ENCODE measurements at regions not wholly inside any gene's neighbourhood (a gene's known extent, or its start where the extent isn't known, plus 50 kb on each side); places are given as distances from the start of the nearest gene placed in this dataset.

DNA sequence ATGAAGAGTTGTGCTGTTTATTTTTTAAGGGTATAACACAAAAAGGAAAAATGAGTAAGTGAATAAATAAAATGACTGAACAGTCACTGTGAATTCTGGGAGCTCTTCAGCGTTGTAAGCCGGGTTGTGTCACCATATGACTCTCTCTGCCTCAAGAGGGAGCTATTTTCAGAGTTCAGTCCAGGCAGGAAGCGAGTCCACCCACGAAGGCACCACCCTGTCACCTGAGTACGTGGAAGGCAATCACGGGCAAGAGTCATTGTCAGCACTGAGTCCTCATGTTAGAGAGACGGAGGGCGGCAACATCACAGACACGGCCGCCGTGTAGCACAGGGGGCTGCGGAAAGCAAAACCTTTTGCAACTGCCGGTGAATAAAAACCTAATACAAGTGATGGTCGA lies 227.6 kb downstream of the UTP18 start:
- Histone ChIP-seq H2AK5ac (ENCODE audit: low read length, severe bottlenecking) (no peak overlapping the region), H3K4ac (ENCODE audit: low read depth in 1 of 2, low read length in 2 of 2) (no peak overlapping the region), H2BK5ac (ENCODE audit: low read depth, low read length, poor library complexity, severe bottlenecking) (no peak overlapping the region), H2BK15ac (ENCODE audit: low read depth, poor library complexity, severe bottlenecking) (no peak overlapping the region), H3K27me3 (ENCODE audit: control insufficient read depth in 1 of 2, insufficient read depth in 1 of 2, low read length in 2 of 2) (no peaks in the 10 kb centered on the region), H3K36me3 (ENCODE audit: control insufficient read depth in 1 of 2, insufficient read depth in 2 of 2, low read depth in 1 of 2, low read length in 2 of 2) (no peaks in the 10 kb centered on the region), H3K27ac (ENCODE audit: low read length, poor library complexity, severe bottlenecking) (no peak overlapping the region), H4K91ac (ENCODE audit: low read length) (no peak overlapping the region), H3K23ac (ENCODE audit: low read length in 2 of 2) (no peak overlapping the region), H3K9ac (ENCODE audit: low read length) (no peak overlapping the region), H3K18ac (ENCODE audit: low read depth in 1 of 2, low read length in 2 of 2) (no peak overlapping the region), H3K4me1 (ENCODE audit: control insufficient read depth, insufficient read depth, low read depth, low read length) (no peaks in the 10 kb centered on the region), H2BK12ac (ENCODE audit: low read length in 2 of 2) (no peak overlapping the region), H2BK120ac (ENCODE audit: low read depth, low read length) (no peak overlapping the region), H3K14ac (ENCODE audit: low read length in 2 of 2) (no peak overlapping the region), H3K9me3 (ENCODE audit: control insufficient read depth, low read length) (no peaks in the 10 kb centered on the region), H4K8ac (ENCODE audit: low read length) (no peak overlapping the region), H3K4me3 (ENCODE audit: insufficient read depth in 1 of 2, low read depth in 1 of 2, low read length in 2 of 2) (no peak overlapping the region), H3K79me1 (replicated peaks; ENCODE audit: low read length, poor library complexity, severe bottlenecking) (no peaks in the 10 kb centered on the region), H2AFZ (ENCODE audit: low read depth, low read length) (no peak overlapping the region), H3K4me2 (ENCODE audit: low read length, poor library complexity, severe bottlenecking) (no peak overlapping the region)
- no peak for DNase-seq
- 44% methylated on average over 13 of the region's 14 CpGs for WGBS

DNA sequence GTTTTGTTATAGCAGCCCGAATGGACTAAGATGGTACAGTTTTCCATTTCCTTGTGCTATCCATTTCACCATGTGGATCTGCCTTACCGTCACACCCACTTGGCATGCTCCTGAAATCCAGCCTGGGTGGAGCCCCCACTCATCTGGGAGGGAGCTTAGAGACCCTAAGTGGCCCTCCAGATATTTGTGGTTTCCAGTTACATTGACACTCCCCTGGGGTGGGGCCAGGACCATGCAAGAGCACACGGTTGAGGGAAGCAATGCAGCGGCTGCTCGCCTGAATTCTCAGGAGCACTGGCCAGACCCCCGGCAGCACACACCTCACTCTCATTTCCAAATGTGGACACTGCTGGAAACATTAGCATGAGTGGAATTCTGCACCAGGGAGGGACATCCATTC lies 231.1 kb downstream of the UTP18 start:
- Histone ChIP-seq H3K36me3 (ENCODE audit: control insufficient read depth in 1 of 2, insufficient read depth in 2 of 2, low read depth in 1 of 2, low read length in 2 of 2) (no peaks in the 10 kb centered on the region), H3K4me2 (ENCODE audit: low read length, poor library complexity, severe bottlenecking) (no peak overlapping the region), H3K14ac (ENCODE audit: low read length in 2 of 2) (no peak overlapping the region), H3K27me3 (ENCODE audit: control insufficient read depth in 1 of 2, insufficient read depth in 1 of 2, low read length in 2 of 2) (no peaks in the 10 kb centered on the region), H3K27ac (ENCODE audit: low read length, poor library complexity, severe bottlenecking) (no peak overlapping the region), H3K9ac (ENCODE audit: low read length) (no peak overlapping the region), H3K18ac (ENCODE audit: low read depth in 1 of 2, low read length in 2 of 2) (no peak overlapping the region), H3K23ac (ENCODE audit: low read length in 2 of 2) (no peak overlapping the region), H3K9me3 (ENCODE audit: control insufficient read depth, low read length) (no peaks in the 10 kb centered on the region), H3K4ac (ENCODE audit: low read depth in 1 of 2, low read length in 2 of 2) (no peak overlapping the region), H2BK5ac (ENCODE audit: low read depth, low read length, poor library complexity, severe bottlenecking) (no peak overlapping the region), H4K91ac (ENCODE audit: low read length) (no peak overlapping the region), H4K8ac (ENCODE audit: low read length) (no peak overlapping the region), H3K4me1 (ENCODE audit: control insufficient read depth, insufficient read depth, low read depth, low read length) (no peaks in the 10 kb centered on the region), H3K79me1 (replicated peaks; ENCODE audit: low read length, poor library complexity, severe bottlenecking) (no peaks in the 10 kb centered on the region), H2AK5ac (ENCODE audit: low read length, severe bottlenecking) (no peak overlapping the region), H2BK12ac (ENCODE audit: low read length in 2 of 2) (no peak overlapping the region), H2BK15ac (ENCODE audit: low read depth, poor library complexity, severe bottlenecking) (no peak overlapping the region), H2AFZ (ENCODE audit: low read depth, low read length) (no peak overlapping the region), H3K4me3 (ENCODE audit: insufficient read depth in 1 of 2, low read depth in 1 of 2, low read length in 2 of 2) (no peak overlapping the region), H2BK120ac (ENCODE audit: low read depth, low read length) (no peak overlapping the region)
- no peak for DNase-seq
- whole genome bisulfite sequencing, result 82% methylated on average over 6 of the region's 6 CpGs

DNA sequence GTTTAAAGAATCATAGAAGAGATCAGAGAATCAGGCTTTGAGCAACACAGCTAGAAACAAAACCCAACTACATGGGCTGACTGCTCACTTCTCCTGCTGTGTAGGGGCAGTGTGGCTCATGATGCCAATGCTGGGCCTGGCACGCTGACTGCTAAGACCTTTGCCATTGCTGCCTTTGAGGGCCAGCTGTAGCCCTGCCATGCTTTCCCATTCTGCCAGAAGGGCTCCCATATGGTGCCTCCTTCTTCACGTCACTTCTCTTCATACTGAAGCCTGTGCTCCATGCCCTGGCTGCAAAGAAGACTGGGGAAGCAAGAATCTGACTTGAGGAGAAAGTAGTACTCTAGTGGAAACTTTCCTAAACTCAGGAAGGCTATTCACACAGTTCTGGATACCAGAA lies 232.9 kb downstream of the UTP18 start:
- Histone ChIP-seq H3K14ac (ENCODE audit: low read length in 2 of 2) (no peak overlapping the region), H4K8ac (ENCODE audit: low read length) (no peak overlapping the region), H3K4me2 (ENCODE audit: low read length, poor library complexity, severe bottlenecking) (no peak overlapping the region), H3K9me3 (ENCODE audit: control insufficient read depth, low read length) (no peaks in the 10 kb centered on the region), H2AK5ac (ENCODE audit: low read length, severe bottlenecking) (no peak overlapping the region), H2AFZ (ENCODE audit: low read depth, low read length) (no peak overlapping the region), H3K27ac (ENCODE audit: low read length, poor library complexity, severe bottlenecking) (no peak overlapping the region), H3K36me3 (ENCODE audit: control insufficient read depth in 1 of 2, insufficient read depth in 2 of 2, low read depth in 1 of 2, low read length in 2 of 2) (no peaks in the 10 kb centered on the region), H2BK120ac (ENCODE audit: low read depth, low read length) (no peak overlapping the region), H3K79me1 (replicated peaks; ENCODE audit: low read length, poor library complexity, severe bottlenecking) (no peaks in the 10 kb centered on the region), H2BK12ac (ENCODE audit: low read length in 2 of 2) (no peak overlapping the region), H3K9ac (ENCODE audit: low read length) (no peak overlapping the region), H3K23ac (ENCODE audit: low read length in 2 of 2) (no peak overlapping the region), H3K4me3 (ENCODE audit: insufficient read depth in 1 of 2, low read depth in 1 of 2, low read length in 2 of 2) (no peak overlapping the region), H2BK15ac (ENCODE audit: low read depth, poor library complexity, severe bottlenecking) (no peak overlapping the region), H3K4ac (ENCODE audit: low read depth in 1 of 2, low read length in 2 of 2) (no peak overlapping the region), H3K4me1 (ENCODE audit: control insufficient read depth, insufficient read depth, low read depth, low read length) (no peaks in the 10 kb centered on the region), H3K18ac (ENCODE audit: low read depth in 1 of 2, low read length in 2 of 2) (no peak overlapping the region), H4K91ac (ENCODE audit: low read length) (no peak overlapping the region), H3K27me3 (ENCODE audit: control insufficient read depth in 1 of 2, insufficient read depth in 1 of 2, low read length in 2 of 2) (no peaks in the 10 kb centered on the region), H2BK5ac (ENCODE audit: low read depth, low read length, poor library complexity, severe bottlenecking) (no peak overlapping the region)
- 63% methylated on average over 2 of the region's 2 CpGs for WGBS
- no peak for DNase-seq

DNA sequence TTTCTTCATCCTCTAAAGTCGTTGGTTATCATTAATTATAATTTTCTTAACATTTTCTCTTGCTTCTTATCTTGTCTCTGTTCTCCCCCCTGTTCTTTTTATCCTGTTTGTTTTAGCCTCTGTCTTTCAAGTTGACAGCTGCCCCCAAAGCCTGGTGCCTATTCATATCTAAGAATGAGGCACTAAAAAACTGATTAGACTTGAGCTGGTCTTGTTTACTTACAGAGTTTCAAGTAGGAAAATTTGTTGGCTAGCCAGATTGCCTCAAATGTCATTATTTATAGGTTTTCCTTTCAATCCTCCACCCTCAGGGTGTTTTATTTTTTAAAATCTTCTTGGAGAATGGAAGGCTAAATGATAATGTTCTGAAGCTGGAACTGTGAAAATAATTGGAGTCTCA lies 236.0 kb downstream of the UTP18 start:
- Histone ChIP-seq H3K14ac (ENCODE audit: low read length in 2 of 2) (no peak overlapping the region), H4K91ac (ENCODE audit: low read length) (no peak overlapping the region), H3K27me3 (ENCODE audit: control insufficient read depth in 1 of 2, insufficient read depth in 1 of 2, low read length in 2 of 2) (no peaks in the 10 kb centered on the region), H3K23ac (ENCODE audit: low read length in 2 of 2) (no peak overlapping the region), H3K27ac (ENCODE audit: low read length, poor library complexity, severe bottlenecking) (no peak overlapping the region), H3K18ac (ENCODE audit: low read depth in 1 of 2, low read length in 2 of 2) (no peak overlapping the region), H4K8ac (ENCODE audit: low read length) (no peak overlapping the region), H3K9ac (ENCODE audit: low read length) (no peak overlapping the region), H2AFZ (ENCODE audit: low read depth, low read length) (no peak overlapping the region), H2BK12ac (ENCODE audit: low read length in 2 of 2) (no peak overlapping the region), H2BK120ac (ENCODE audit: low read depth, low read length) (no peak overlapping the region), H3K4me3 (ENCODE audit: insufficient read depth in 1 of 2, low read depth in 1 of 2, low read length in 2 of 2) (no peak overlapping the region), H3K4me1 (ENCODE audit: control insufficient read depth, insufficient read depth, low read depth, low read length) (no peaks in the 10 kb centered on the region), H3K79me1 (replicated peaks; ENCODE audit: low read length, poor library complexity, severe bottlenecking) (no peaks in the 10 kb centered on the region), H2BK5ac (ENCODE audit: low read depth, low read length, poor library complexity, severe bottlenecking) (no peak overlapping the region), H3K9me3 (ENCODE audit: control insufficient read depth, low read length) (no peaks in the 10 kb centered on the region), H3K4ac (ENCODE audit: low read depth in 1 of 2, low read length in 2 of 2) (no peak overlapping the region), H3K36me3 (ENCODE audit: control insufficient read depth in 1 of 2, insufficient read depth in 2 of 2, low read depth in 1 of 2, low read length in 2 of 2) (no peaks in the 10 kb centered on the region), H2AK5ac (ENCODE audit: low read length, severe bottlenecking) (no peak overlapping the region), H3K4me2 (ENCODE audit: low read length, poor library complexity, severe bottlenecking) (no peak overlapping the region), H2BK15ac (ENCODE audit: low read depth, poor library complexity, severe bottlenecking) (no peak overlapping the region)
- 30% methylated on average over 1 of the region's 1 CpG for WGBS
- no peak for DNase-seq
